SK-N-DZ (cell line): ENCODE measurements at regions not wholly inside any gene's neighbourhood (a gene's known extent, or its start where the extent isn't known, plus 50 kb on each side); places are given as distances from the start of the nearest gene placed in this dataset.

Experiments
- DNase-seq: peaks from one replicate; pipeline ENCODE4 v3.0.0-alpha.2; 2015; ENCODE audit warnings: low spot score

DNA sequence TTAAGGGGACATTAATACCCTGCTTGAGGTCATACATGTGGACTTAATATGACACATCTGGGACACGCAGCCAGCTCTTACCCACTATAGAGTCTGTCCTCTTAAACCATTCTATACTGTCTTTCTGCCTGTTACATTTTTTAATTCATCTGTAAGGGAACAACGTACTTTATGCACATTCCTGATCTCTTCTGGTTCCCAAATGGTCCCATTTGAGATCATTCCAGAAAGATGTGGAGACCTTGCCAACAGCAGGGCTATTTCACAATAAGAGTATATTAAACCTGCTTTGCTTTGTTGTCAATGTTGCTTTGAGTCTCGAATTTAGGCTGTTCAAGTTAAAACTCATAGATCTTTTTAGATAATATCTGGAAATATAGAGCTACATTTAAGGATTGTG is 332.2 kb upstream of the RAG2 start:
- no peak for DNase-seq

DNA sequence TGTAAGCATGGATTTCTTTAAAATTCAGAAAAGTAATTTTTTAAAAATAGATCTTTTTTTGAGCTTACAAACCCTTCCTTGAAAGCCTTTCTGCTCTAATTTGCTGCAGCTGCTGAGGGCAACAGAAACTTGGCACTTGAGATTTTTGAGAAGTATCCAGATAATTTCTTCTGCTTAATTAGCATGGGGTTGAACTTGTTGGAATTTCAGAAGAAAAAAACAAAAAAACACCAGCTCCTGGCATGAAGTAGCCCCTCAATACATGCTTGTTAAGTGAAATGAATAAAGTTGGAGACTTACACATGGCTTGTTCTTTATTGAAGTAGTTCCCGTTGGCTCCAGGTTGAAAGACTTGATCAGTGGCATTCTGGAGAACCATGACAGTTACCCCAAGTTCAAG is 331.4 kb upstream of the RAG2 start:
- DNase-seq, result no peak

DNA sequence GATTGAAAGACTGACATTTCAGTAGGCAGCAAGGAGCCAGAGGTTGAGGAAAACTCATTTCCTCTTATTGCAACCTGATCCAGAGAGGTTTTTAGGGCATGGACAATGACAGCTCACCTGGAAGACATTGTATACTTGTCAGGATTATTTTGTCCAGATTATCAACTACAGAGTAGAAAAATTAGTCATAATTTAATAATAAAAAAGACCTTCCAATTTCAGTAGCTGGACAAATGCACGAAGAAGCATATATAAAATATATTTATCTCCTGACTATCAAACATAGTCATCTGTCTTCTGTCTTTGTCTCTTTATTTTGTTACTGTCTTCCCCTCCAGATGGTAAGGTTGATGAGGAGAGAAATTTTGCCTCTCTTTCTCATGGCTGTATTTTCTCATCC is 330.6 kb upstream of the RAG2 start:
- DNase-seq, result peak; percentile 92

DNA sequence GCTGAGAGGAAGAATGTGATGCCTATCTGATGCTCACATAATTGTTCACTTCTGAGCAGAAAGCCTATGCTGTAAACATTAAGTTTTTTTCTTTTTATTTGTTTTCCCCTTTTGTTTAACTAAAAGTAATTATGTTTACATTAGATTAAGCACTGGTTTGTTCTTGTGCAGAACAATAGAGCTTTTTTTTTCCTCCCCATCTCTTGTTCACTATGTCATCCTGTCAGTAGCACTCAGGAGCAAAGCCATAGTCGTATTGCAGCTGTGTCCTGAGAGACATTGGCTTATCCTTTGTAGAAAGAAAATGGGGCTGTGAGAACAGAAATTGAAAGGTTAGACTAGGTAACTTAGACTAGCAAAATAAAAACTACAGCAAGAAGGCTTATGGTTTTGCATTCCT is 301.8 kb upstream of the RAG2 start:
- DNase-seq, result no peak

DNA sequence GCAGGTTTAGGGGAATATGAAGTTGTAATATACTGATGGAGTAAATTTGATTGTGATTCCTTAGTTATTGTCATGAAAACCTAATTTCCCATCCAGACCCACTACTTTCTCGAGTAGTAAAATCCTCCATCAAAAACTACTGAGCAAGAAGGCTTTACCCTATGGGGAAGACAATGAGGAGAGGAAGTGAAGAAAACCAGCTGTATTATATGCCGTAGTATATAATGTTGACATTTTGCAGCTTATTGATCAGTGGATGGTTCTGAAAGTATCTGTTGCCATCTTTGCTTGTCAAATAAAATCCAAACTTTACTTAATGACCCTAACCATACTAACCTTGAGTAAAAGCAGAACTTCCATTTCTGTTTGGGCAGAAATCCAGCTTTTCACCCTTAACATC is 292.8 kb upstream of the RAG2 start:
- DNase-seq, result peak; percentile 84

DNA sequence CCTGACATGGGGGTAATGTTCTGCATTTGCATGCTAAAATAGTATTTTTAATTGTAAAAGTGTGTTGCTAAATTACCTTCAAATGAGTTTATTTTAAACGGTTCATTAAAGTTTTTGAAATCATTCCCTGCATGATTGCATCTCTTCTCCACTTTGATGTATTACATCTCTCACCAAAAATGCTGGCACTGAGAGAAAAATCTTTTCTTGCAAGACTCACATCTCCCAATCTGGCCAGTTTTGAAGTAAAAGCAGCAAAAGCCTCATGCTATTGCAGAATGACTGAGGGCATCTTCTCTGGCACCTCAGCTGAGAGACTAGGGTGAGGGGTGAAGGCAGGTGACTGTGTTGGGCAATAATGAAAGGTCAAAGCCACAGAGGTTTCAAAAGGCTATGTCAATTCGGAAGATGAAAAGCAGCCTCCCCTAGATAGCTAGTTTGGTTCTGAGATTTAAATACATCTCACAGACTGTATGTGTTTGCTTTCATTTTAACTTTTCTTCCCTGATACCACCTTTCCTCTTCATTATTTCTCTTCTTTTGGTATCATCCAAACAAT is 292.2 kb upstream of the RAG2 start:
- peak; percentile 36 for DNase-seq

DNA sequence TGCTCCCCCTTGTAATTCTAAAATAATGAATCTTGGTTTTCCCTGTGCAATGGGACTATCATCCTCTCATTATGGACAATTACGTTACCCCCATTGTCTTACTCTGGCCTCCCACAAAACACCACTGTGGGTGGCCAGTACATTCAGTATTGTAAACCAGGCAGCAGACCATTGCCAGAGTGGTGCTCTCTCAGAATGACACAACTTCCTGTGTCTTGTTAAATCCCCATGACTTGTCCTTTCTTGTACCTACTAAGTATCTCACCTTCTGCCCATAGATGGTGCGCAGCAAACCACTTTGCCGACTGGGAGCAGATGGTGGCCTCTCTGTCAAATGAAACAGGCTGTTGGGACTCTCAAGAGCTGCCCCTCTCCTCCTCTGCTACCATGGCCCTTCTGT is 287.1 kb upstream of the RAG2 start:
- DNase-seq, result no peak

- no peak for DNase-seq
Measured at GRCh38 chr11:36878737-36879136, 280.7 kb upstream of the RAG2 start.

- DNase-seq, result no peak
Measured at GRCh38 chr11:36877149-36877548, 279.1 kb upstream of the RAG2 start.

DNA sequence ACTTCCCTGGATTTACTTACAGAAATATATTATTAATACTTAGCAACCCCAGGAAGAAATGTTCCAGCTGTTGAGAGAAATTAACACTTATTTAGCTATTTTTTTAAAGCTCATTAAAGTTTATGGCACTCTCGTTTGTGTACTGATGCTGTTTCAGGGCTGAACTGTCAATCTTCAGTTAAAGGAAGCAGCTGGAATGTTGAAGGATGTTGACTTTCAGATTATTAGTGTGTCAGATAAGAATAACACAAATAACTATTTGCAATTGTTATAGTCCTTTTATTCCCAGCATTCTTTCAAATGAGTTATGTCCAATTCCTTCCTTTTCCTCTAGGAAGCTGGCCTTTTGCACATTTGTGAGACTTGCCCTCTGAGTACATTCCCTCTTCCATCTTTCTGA is 278.2 kb upstream of the RAG2 start:
- DNase-seq, result no peak

GRCh38 chr11:36874291-36874690 is 276.3 kb upstream of the RAG2 start:
- no peak for DNase-seq

- no peak for DNase-seq
Measured at GRCh38 chr11:36870361-36870760, 272.3 kb upstream of the RAG2 start.

GRCh38 chr11:36868380-36868779 is 270.3 kb upstream of the RAG2 start:
- DNase-seq, result no peak

DNA sequence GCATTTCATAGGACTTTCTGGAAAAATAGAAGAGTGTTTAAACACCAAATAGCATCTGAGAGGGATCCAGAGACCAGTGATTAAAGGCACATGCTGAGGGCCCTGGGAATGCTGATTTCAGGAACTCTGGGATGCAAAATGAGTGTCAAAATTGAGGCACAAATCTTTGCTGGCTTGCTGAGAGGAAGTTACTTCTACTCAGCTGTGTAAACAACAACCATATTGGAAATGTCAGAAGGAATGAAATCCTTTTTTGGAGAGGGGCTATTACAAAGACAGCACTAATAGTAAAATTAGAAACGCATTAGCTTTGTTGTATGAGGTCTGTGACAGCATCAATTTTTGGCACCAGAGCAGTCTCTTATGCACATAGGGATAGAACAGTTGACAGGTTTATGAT is 267.8 kb upstream of the RAG2 start:
- DNase-seq, result no peak

- no peak for DNase-seq
Measured at GRCh38 chr11:36854875-36855274, 256.8 kb upstream of the RAG2 start.

DNA sequence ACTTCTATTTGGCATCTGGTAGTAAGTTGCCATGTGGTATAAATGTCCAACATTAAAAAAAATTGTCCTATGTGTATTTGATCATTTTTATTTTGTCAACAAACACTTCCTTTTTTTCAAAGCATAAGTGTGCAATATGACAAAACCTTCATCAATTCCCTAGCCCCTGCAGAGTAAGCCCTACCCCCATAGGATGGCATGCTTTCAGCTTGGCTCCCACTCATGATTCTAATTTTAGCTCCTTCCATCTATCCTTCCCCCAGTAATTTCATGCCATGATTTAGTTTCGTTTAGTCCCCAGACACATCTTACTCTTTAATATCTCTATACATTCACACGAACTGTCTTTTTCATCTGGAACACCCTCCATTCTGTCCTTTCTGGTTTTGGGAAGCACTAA is 250.6 kb upstream of the RAG2 start:
- no peak for DNase-seq

- no peak for DNase-seq
Measured at GRCh38 chr11:36840378-36840777, 242.3 kb upstream of the RAG2 start.

- no peak for DNase-seq
Measured at GRCh38 chr11:36837831-36838437, 239.9 kb upstream of the RAG2 start.

DNA sequence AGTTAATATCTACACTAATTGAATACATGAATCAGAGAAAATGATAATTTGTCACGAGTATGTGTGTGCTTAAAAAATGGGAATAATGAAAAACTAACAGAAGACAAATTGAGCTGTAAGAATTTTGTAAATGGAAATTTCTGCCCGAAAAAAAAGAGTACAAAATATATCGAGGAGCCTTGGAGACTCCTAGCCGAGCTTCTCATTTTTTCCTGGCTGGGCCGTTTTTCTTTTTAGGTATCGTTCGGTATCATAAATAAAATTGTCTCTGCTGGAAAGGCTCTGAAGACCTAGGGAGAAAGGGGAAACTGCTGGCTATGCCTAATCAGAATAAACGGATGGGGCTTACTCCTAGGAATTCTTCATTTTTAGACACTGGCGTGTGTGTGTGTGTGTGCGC is 227.2 kb upstream of the RAG2 start:
- no peak for DNase-seq

GRCh38 chr11:36824349-36824748 is 226.3 kb upstream of the RAG2 start:
- DNase-seq, result no peak

DNA sequence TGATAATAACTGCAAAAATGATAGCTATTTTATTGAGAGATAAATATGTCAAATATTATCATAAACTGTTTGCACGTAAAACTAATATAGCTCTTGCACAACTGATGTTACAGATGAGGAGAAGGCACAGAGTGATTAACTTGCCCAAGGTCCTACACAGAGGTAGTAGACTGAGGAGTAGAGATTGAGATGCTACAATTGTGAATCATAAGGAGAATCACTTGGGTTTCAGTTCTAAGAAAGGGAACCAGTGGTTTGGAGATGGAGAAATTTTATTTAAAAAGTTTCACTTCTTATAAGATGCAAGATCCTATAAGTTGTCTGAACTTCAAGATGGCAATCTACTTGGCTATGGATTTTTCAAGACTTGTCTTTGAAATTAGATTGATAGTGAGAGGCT is 224.8 kb upstream of the RAG2 start:
- no peak for DNase-seq

DNA sequence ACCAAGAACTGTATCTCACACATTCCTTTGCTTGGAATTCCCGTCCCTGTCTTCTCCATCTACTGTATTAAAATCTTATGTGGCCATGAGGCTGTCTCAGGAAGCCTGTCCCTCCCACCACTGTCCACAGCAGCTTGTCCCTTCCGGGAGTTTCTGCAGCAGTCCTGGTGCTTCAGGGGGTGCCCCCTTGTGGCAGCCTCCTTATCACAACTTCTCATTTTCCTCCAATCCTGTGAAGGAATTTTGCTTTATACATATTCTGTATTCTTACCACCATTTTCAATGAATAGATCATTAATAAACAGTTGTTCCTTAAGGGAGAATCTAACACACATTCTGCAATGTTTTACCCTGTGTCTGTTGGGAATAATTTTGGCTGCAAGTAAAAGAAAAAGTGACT is 220.4 kb upstream of the RAG2 start:
- peak; percentile 6 for DNase-seq

DNA sequence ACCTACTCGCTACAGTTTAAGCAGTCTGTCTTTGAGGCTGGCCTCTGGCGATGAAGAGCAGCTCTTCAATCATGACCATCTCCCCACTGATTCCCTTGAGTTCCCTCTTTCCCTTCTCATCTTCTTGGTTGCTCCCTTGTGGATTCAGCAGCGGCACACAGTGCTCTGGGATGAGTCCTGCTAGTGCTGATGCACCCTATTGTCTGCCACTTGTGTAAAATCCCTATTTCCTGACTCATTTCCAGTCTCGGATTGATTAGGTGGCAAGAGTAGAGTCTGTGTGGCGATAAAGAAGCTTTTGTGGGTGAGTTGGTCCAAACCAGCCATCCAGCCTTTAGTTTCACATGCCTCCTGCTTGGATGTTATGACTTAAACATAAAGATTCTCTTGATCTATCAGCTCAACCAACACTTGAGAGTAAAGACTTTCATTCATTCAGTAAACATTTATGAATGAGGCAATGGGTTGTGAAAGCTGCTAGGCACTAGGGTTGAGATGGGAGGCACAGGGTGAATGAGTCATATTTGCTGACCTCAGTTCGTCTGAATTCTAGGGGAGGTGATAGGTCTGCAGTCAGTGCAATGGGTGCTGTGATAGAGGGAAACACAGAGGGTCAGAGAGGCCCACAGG is 219.4 kb upstream of the RAG2 start:
- no peak for DNase-seq

- no peak for DNase-seq
Measured at GRCh38 chr11:36809303-36809702, 211.3 kb upstream of the RAG2 start.
